ENCODE measurements at regions not wholly inside any gene's neighbourhood (a gene's known extent, or its start where the extent isn't known, plus 50 kb on each side); places are given as distances from the start of the nearest gene placed in this dataset.

- Histone ChIP-seq H3K4me3 (ENCODE audit: insufficient read depth, low read depth, low read length) (no peak overlapping the region), H3K36me3 (ENCODE audit: control insufficient read depth, insufficient read depth, low read length) (no peaks in the 10 kb centered on the region), H3K27me3 (ENCODE audit: control insufficient read depth, insufficient read depth, low read length, poor library complexity, severe bottlenecking) (no peaks in the 10 kb centered on the region), H3K9me3 (ENCODE audit: control insufficient read depth, low read length) (no peaks in the 10 kb centered on the region), H3K4me1 (ENCODE audit: control insufficient read depth, insufficient read depth, low read length) (no peaks in the 10 kb centered on the region), H3K27ac (ENCODE audit: insufficient read depth, low read depth, low read length, poor library complexity, severe bottlenecking) (no peak overlapping the region)
- WGBS, 2 experiments, result 86 to 88% methylated on average over 2 to 3 of the region's 3 CpGs
These were observed 444.2 kb downstream of the SNAPC1 start for GRCh38 chr14:62206456-62206855.

GRCh38 chr14:62209287-62209899 is 447.2 kb downstream of the SNAPC1 start:
- no peaks in the 10 kb centered on the region for H3K4me1 ChIP-seq (ENCODE audit: control insufficient read depth, insufficient read depth, low read length)
- H3K27me3 ChIP-seq (ENCODE audit: control insufficient read depth, insufficient read depth, low read length, poor library complexity, severe bottlenecking), result no peaks in the 10 kb centered on the region
- H3K4me3 ChIP-seq (ENCODE audit: insufficient read depth, low read depth, low read length), result no peak overlapping the region
- no peaks in the 10 kb centered on the region for H3K9me3 ChIP-seq (ENCODE audit: control insufficient read depth, low read length)
- no peaks in the 10 kb centered on the region for H3K36me3 ChIP-seq (ENCODE audit: control insufficient read depth, insufficient read depth, low read length)
- 95 to 98% methylated on average over 2 to 3 of the region's 3 CpGs for WGBS, 2 experiments
- H3K27ac ChIP-seq (ENCODE audit: insufficient read depth, low read depth, low read length, poor library complexity, severe bottlenecking), result no peak overlapping the region

DNA sequence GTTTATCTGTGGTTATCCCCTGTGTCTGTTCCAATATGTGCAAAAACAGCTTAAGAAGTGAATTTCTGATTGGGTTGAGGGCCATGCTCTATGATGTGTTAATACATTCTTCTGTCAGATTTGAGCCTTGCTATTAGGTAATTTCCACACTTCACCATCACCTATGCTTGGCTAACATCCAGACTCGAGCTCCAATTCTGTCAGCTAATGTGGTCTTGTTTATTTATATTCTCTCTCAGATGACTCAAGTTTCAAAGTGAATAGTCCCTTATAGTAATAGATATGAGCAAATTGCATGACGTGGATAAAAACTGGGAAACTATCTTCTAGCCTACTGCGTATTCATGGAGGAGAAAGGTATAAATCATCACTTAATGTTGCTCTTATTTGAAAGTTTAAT is 451.3 kb downstream of the SNAPC1 start:
- no peaks in the 10 kb centered on the region for H3K27me3 ChIP-seq (ENCODE audit: control insufficient read depth, insufficient read depth, low read length, poor library complexity, severe bottlenecking)
- H3K9me3 ChIP-seq (ENCODE audit: control insufficient read depth, low read length), result no peaks in the 10 kb centered on the region
- no peaks in the 10 kb centered on the region for H3K4me1 ChIP-seq (ENCODE audit: control insufficient read depth, insufficient read depth, low read length)
- WGBS, 2 experiments, result 100% methylated on average over 2 to 3 of the region's 3 CpGs
- H3K27ac ChIP-seq (ENCODE audit: insufficient read depth, low read depth, low read length, poor library complexity, severe bottlenecking), result no peak overlapping the region
- H3K36me3 ChIP-seq (ENCODE audit: control insufficient read depth, insufficient read depth, low read length), result no peaks in the 10 kb centered on the region
- H3K4me3 ChIP-seq (ENCODE audit: insufficient read depth, low read depth, low read length), result no peak overlapping the region

DNA sequence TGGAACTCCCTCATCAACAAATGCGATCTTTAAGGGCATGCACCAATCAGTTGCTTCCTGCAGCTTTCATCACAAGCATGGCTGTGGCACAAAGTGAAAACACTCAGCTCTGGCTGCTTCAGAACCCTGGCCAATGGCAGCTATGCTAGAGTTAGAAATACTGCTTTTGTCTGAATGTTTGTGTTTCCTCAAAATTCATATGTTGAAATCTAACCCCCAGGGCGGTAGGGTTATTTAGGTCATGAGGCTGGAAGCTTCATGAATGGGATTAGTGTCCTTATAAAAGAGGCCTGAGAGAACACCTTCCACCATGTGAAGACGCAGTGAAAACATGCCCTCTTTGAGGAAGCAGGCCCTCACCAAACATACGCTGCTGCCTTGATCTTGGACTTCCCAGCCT is 453.9 kb downstream of the SNAPC1 start:
- H3K9me3 ChIP-seq (ENCODE audit: control insufficient read depth, low read length), result no peaks in the 10 kb centered on the region
- no peaks in the 10 kb centered on the region for H3K4me1 ChIP-seq (ENCODE audit: control insufficient read depth, insufficient read depth, low read length)
- H3K4me3 ChIP-seq (ENCODE audit: insufficient read depth, low read depth, low read length), result no peak overlapping the region
- H3K27ac ChIP-seq (ENCODE audit: insufficient read depth, low read depth, low read length, poor library complexity, severe bottlenecking), result no peak overlapping the region
- no peaks in the 10 kb centered on the region for H3K36me3 ChIP-seq (ENCODE audit: control insufficient read depth, insufficient read depth, low read length)
- 93 to 95% methylated on average over 4 of the region's 4 CpGs for WGBS, 2 experiments
- no peaks in the 10 kb centered on the region for H3K27me3 ChIP-seq (ENCODE audit: control insufficient read depth, insufficient read depth, low read length, poor library complexity, severe bottlenecking)

- Histone ChIP-seq H3K36me3 (ENCODE audit: control insufficient read depth, insufficient read depth, low read length) (no peaks in the 10 kb centered on the region), H3K4me3 (ENCODE audit: insufficient read depth, low read depth, low read length) (no peak overlapping the region), H3K27me3 (ENCODE audit: control insufficient read depth, insufficient read depth, low read length, poor library complexity, severe bottlenecking) (no peaks in the 10 kb centered on the region), H3K4me1 (ENCODE audit: control insufficient read depth, insufficient read depth, low read length) (no peaks in the 10 kb centered on the region), H3K27ac (ENCODE audit: insufficient read depth, low read depth, low read length, poor library complexity, severe bottlenecking) (no peak overlapping the region), H3K9me3 (ENCODE audit: control insufficient read depth, low read length) (peaks cover 5% of the 10 kb centered on the region)
- WGBS, 2 experiments, result 97 to 98% methylated on average over 3 of the region's 3 CpGs
These were observed 472.6 kb downstream of the SNAPC1 start for GRCh38 chr14:62234849-62235248.

GRCh38 chr14:62244221-62244620 is 482.0 kb downstream of the SNAPC1 start:
- WGBS, 2 experiments, result 92 to 93% methylated on average over 1 of the region's 1 CpG
- Histone ChIP-seq H3K4me1 (ENCODE audit: control insufficient read depth, insufficient read depth, low read length) (no peaks in the 10 kb centered on the region), H3K36me3 (ENCODE audit: control insufficient read depth, insufficient read depth, low read length) (no peaks in the 10 kb centered on the region), H3K27ac (ENCODE audit: insufficient read depth, low read depth, low read length, poor library complexity, severe bottlenecking) (no peak overlapping the region), H3K9me3 (ENCODE audit: control insufficient read depth, low read length) (no peaks in the 10 kb centered on the region), H3K27me3 (ENCODE audit: control insufficient read depth, insufficient read depth, low read length, poor library complexity, severe bottlenecking) (no peaks in the 10 kb centered on the region), H3K4me3 (ENCODE audit: insufficient read depth, low read depth, low read length) (no peak overlapping the region)

DNA sequence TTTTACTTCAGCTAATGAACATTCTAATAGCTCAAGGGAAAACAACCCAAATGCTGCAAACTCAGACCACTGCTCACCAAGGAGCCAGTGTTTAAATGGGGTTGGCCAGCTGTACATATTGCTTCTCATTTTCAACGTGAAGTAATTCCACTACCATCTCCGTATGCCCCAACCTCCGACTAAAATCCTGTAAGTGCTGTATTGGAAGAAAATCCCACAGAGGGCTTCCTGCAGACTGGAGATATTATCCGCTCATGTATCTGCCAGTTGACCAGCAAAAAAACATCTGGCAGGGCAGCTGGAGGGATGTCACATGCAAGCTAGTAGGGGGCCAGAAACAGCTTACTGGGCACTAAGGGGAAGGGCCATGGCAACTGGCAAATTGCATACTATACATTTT is 485.0 kb downstream of the SNAPC1 start:
- H3K36me3 ChIP-seq (ENCODE audit: control insufficient read depth, insufficient read depth, low read length), result no peaks in the 10 kb centered on the region
- 93 to 94% methylated on average over 4 of the region's 4 CpGs for WGBS, 2 experiments
- no peaks in the 10 kb centered on the region for H3K9me3 ChIP-seq (ENCODE audit: control insufficient read depth, low read length)
- H3K4me3 ChIP-seq (ENCODE audit: insufficient read depth, low read depth, low read length), result no peak overlapping the region
- H3K4me1 ChIP-seq (ENCODE audit: control insufficient read depth, insufficient read depth, low read length), result no peaks in the 10 kb centered on the region
- H3K27me3 ChIP-seq (ENCODE audit: control insufficient read depth, insufficient read depth, low read length, poor library complexity, severe bottlenecking), result no peaks in the 10 kb centered on the region
- no peak overlapping the region for H3K27ac ChIP-seq (ENCODE audit: insufficient read depth, low read depth, low read length, poor library complexity, severe bottlenecking)

- Histone ChIP-seq H3K4me3 (ENCODE audit: insufficient read depth, low read depth, low read length) (no peak overlapping the region), H3K36me3 (ENCODE audit: control insufficient read depth, insufficient read depth, low read length) (no peaks in the 10 kb centered on the region), H3K4me1 (ENCODE audit: control insufficient read depth, insufficient read depth, low read length) (no peaks in the 10 kb centered on the region), H3K27ac (ENCODE audit: insufficient read depth, low read depth, low read length, poor library complexity, severe bottlenecking) (no peak overlapping the region), H3K9me3 (ENCODE audit: control insufficient read depth, low read length) (no peaks in the 10 kb centered on the region), H3K27me3 (ENCODE audit: control insufficient read depth, insufficient read depth, low read length, poor library complexity, severe bottlenecking) (no peaks in the 10 kb centered on the region)
- 68 to 70% methylated on average over 4 of the region's 4 CpGs for WGBS, 2 experiments
These were observed 489.0 kb downstream of the SNAPC1 start for GRCh38 chr14:62251237-62251636.

GRCh38 chr14:62253171-62253570 is 491.0 kb downstream of the SNAPC1 start:
- Histone ChIP-seq H3K9me3 (ENCODE audit: control insufficient read depth, low read length) (no peaks in the 10 kb centered on the region), H3K27ac (ENCODE audit: insufficient read depth, low read depth, low read length, poor library complexity, severe bottlenecking) (no peak overlapping the region)
- 83 to 100% methylated on average over 1 of the region's 1 CpG for WGBS, 2 experiments

GRCh38 chr14:62253911-62254310 is 491.7 kb downstream of the SNAPC1 start:
- 89 to 94% methylated on average over 2 of the region's 2 CpGs for WGBS, 2 experiments
- Histone ChIP-seq H3K36me3 (ENCODE audit: control insufficient read depth, insufficient read depth, low read length) (no peaks in the 10 kb centered on the region), H3K4me3 (ENCODE audit: insufficient read depth, low read depth, low read length) (no peak overlapping the region), H3K4me1 (ENCODE audit: control insufficient read depth, insufficient read depth, low read length) (no peaks in the 10 kb centered on the region), H3K27me3 (ENCODE audit: control insufficient read depth, insufficient read depth, low read length, poor library complexity, severe bottlenecking) (no peaks in the 10 kb centered on the region), H3K27ac (ENCODE audit: insufficient read depth, low read depth, low read length, poor library complexity, severe bottlenecking) (no peak overlapping the region), H3K9me3 (ENCODE audit: control insufficient read depth, low read length) (no peaks in the 10 kb centered on the region)

More at GRCh38 chr14:62253171-62253570, 491.0 kb downstream of the SNAPC1 start:
- no peaks in the 10 kb centered on the region for H3K4me1 ChIP-seq (ENCODE audit: control insufficient read depth, insufficient read depth, low read length)
- no peak overlapping the region for H3K4me3 ChIP-seq (ENCODE audit: insufficient read depth, low read depth, low read length)
- H3K36me3 ChIP-seq (ENCODE audit: control insufficient read depth, insufficient read depth, low read length), result no peaks in the 10 kb centered on the region
- no peaks in the 10 kb centered on the region for H3K27me3 ChIP-seq (ENCODE audit: control insufficient read depth, insufficient read depth, low read length, poor library complexity, severe bottlenecking)

DNA sequence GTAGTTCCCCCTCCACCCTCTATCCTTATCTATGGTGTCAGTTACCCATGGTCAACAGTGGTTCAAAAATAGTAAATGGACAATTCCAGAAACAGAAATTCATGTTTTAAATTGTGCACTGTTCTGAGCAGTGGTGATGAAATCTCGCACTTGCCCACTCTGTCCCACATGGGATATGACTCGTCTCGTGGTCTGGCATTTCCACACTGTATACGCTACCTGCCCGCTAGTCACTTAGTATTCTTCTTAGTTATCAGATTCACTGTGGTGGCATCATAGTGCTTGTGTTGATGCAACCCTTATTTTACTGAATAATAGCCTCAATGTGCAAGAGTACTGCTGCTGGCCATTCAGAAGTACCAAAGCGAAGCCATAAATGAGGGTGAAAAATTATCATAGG is 507.0 kb downstream of the SNAPC1 start:
- H3K27me3 ChIP-seq (ENCODE audit: control insufficient read depth, insufficient read depth, low read length, poor library complexity, severe bottlenecking), result no peaks in the 10 kb centered on the region
- H3K27ac ChIP-seq (ENCODE audit: insufficient read depth, low read depth, low read length, poor library complexity, severe bottlenecking), result no peak overlapping the region
- no peaks in the 10 kb centered on the region for H3K9me3 ChIP-seq (ENCODE audit: control insufficient read depth, low read length)
- 95 to 96% methylated on average over 6 of the region's 6 CpGs for WGBS, 2 experiments
- H3K4me1 ChIP-seq (ENCODE audit: control insufficient read depth, insufficient read depth, low read length), result no peaks in the 10 kb centered on the region
- H3K36me3 ChIP-seq (ENCODE audit: control insufficient read depth, insufficient read depth, low read length), result no peaks in the 10 kb centered on the region
- H3K4me3 ChIP-seq (ENCODE audit: insufficient read depth, low read depth, low read length), result no peak overlapping the region

Measured in ectodermal cell (in vitro differentiated cells).